ENCODE measurements at regions not wholly inside any gene's neighbourhood (a gene's known extent, or its start where the extent isn't known, plus 50 kb on each side); places are given as distances from the start of the nearest gene placed in this dataset.
"Not testable (repeated sequence)": the region's sequence is repeated elsewhere in the genome, so short reads cannot be mapped to it uniquely, and the experiment has no call there.

DNA sequence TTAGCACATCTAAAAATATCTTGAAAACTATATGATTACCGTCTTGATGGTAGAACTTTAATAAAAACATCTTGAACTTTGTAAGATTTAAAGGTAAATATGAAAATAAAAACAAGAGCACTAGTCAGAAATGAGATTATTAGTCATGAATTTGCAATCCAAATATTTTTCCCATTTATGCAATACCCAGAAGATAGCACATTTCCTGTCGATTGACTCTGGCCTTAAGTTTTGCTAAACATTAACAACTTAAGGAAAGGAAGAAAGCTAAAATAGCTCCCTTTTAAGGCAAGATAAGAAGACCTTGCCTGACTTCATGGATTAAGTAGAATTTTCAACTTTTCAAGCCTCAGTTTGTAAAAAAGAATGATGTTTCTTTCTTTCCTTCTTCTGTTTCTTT lies 1374.7 kb upstream of the RAG2 start:
- no peaks in the 10 kb centered on the region for H3K27me3 ChIP-seq
- WGBS, 5 donors = 29 to 40% (median 36%) methylated on average over 2 of the region's 2 CpGs
- H3K9me3 ChIP-seq = peaks cover 0 to 5% (median 0%) of the 10 kb centered on the region in 4 donors
- no peak overlapping the region for H3K4me3 ChIP-seq
- intact Hi-C loops (cut with DNase I; ENCODE audit: low total_unique reads) = no loop called here
- no peaks in the 10 kb centered on the region for H3K4me1 ChIP-seq
- no peak for DNase-seq
- H3K27ac ChIP-seq = no peak overlapping the region
- no peaks in the 10 kb centered on the region for H3K36me3 ChIP-seq
- no peak for TF ChIP-seq EP300 (IDR thresholded peaks at IDR 0.05)
- TF ChIP-seq, protein P1, sequence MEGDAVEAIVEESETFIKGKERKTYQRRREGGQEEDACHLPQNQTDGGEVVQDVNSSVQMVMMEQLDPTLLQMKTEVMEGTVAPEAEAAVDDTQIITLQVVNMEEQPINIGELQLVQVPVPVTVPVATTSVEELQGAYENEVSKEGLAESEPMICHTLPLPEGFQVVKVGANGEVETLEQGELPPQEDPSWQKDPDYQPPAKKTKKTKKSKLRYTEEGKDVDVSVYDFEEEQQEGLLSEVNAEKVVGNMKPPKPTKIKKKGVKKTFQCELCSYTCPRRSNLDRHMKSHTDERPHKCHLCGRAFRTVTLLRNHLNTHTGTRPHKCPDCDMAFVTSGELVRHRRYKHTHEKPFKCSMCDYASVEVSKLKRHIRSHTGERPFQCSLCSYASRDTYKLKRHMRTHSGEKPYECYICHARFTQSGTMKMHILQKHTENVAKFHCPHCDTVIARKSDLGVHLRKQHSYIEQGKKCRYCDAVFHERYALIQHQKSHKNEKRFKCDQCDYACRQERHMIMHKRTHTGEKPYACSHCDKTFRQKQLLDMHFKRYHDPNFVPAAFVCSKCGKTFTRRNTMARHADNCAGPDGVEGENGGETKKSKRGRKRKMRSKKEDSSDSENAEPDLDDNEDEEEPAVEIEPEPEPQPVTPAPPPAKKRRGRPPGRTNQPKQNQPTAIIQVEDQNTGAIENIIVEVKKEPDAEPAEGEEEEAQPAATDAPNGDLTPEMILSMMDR (IDR thresholded peaks at IDR 0.05) = no peak
- no peak for TF ChIP-seq POLR2AphosphoS5 (IDR thresholded peaks at IDR 0.05)
- TF ChIP-seq POLR2A (IDR thresholded peaks at IDR 0.05) = no peak

DNA sequence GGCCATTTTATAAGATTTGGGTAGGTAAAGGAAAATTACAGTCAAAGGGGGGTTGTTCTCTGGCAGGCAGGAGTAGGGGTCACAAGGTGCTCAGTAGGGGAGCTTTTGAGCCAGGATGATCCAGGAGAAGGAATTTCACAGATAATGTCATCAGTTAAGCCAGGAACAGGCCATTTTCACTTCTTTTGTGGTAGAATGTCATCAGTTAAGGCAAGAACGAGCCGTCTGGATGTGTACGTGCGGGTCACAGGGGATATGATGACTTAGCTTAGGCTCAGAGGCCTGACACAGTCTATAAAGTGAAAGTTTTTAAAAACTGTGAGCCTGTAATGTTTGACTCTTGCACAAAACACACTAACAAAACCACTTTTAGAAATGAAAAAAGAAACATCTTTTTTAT lies 1371.3 kb upstream of the RAG2 start:
- DNase-seq; H3K4me1 ChIP-seq; H3K4me3 ChIP-seq; intact Hi-C loops (cut with DNase I; ENCODE audit: low total_unique reads); H3K27ac ChIP-seq; H3K27me3 ChIP-seq; H3K36me3 ChIP-seq: not testable (repeated sequence)
- peaks cover 0 to 11% (median 0%) of the 10 kb centered on the region in 4 donors for H3K9me3 ChIP-seq
- 71 to 80% (median 73%) methylated on average over 4 of the region's 4 CpGs for WGBS, 5 donors

DNA sequence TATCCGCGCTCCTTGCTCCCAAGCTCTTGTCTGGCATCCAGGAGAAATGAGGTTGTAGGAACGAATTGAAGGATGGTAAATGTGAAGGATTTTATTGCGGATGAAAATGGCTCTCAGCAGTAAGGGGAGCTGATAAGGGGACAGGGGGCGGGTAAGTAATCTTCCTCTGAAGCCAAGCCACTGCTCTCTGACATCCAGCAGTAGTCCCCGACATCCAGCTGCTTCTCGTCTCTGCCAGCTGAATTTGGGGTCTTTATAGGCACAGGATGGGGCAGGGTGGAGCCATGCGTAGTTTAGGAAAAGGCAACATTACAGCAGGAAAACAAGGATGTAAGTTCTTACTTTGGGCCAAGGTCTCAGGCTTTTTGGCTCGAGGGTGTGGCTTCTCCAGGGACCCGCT lies 1370.1 kb upstream of the RAG2 start:
- peaks cover 0 to 11% (median 0%) of the 10 kb centered on the region in 4 donors for H3K9me3 ChIP-seq
- H3K4me1 ChIP-seq = no peaks in the 10 kb centered on the region
- H3K27me3 ChIP-seq = no peaks in the 10 kb centered on the region
- H3K4me3 ChIP-seq = no peak overlapping the region
- DNase-seq = no peak
- H3K36me3 ChIP-seq = no peaks in the 10 kb centered on the region
- no peak for TF ChIP-seq POLR2AphosphoS5 (IDR thresholded peaks at IDR 0.05)
- TF ChIP-seq EP300 (IDR thresholded peaks at IDR 0.05) = no peak
- TF ChIP-seq, protein P1 (IDR thresholded peaks at IDR 0.05) = no peak
- no peak for TF ChIP-seq POLR2A (IDR thresholded peaks at IDR 0.05)
- intact Hi-C loops (cut with DNase I; ENCODE audit: low total_unique reads) = no loop called here
- no peak overlapping the region for H3K27ac ChIP-seq
- 77 to 86% (median 81%) methylated on average over 10 of the region's 10 CpGs for WGBS, 5 donors

DNA sequence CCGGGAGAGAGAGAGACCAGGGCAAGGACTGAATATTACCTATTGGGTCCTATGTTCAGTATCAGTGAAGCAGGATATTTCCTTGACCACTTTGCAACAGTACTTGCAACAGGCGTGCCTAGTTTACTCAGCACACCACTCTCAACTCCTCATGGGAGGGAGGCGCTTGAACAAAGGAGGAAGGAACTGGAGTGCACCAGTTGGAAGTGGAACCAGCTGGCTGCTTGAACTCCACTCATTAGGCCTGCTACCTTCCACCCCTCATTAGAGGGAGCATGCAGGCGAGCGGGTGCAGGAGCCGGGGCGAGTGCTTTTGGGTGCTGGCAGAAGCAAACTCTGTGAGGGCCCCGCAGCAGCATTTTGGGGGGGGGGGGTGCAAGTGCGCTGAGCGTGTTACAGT lies 1369.6 kb upstream of the RAG2 start:
- intact Hi-C loops (cut with DNase I; ENCODE audit: low total_unique reads) = no loop called here
- Histone ChIP-seq H3K4me1 (no peaks in the 10 kb centered on the region), H3K4me3 (no peak overlapping the region), H3K9me3 (peaks cover 0 to 11% (median 0%) of the 10 kb centered on the region in 4 donors), H3K27ac (no peak overlapping the region), H3K36me3 (no peaks in the 10 kb centered on the region), H3K27me3 (no peaks in the 10 kb centered on the region)
- 88 to 95% (median 92%) methylated on average over 10 of the region's 10 CpGs for WGBS, 5 donors
- TF ChIP-seq POLR2A (IDR thresholded peaks at IDR 0.05) (no peak), EP300 (IDR thresholded peaks at IDR 0.05) (no peak), POLR2AphosphoS5 (IDR thresholded peaks at IDR 0.05) (no peak)
- TF ChIP-seq, protein P1 (IDR thresholded peaks at IDR 0.05) = no peak
- DNase-seq = no peak

DNA sequence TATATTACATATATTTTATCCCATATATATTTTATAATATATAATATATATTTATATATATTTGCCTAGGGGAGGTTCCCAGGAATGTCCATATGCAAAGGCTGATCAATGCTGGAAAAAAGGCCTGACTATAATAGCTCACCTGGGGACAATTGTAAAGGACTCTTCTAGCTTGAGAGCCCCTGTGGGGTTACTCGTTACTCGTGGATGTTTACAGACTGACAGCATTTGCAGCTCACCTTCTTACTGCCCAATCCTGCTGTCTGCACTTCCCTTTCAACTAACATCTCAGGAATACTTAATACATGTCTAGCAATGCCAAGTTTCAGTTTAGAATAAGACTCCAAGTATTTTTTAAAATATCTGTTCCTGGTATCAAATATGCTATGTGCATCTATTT lies 1365.4 kb upstream of the RAG2 start:
- H3K27me3 ChIP-seq = no peaks in the 10 kb centered on the region
- DNase-seq = no peak
- intact Hi-C loops (cut with DNase I; ENCODE audit: low total_unique reads) = no loop called here

More for the DNA sequence above, 1365.4 kb upstream of the RAG2 start:
- Histone ChIP-seq H3K4me1 (no peaks in the 10 kb centered on the region), H3K9me3 (peaks cover 0 to 20% (median 5%) of the 10 kb centered on the region in 4 donors), H3K27ac (no peak overlapping the region), H3K36me3 (no peaks in the 10 kb centered on the region), H3K4me3 (no peak overlapping the region)
- TF ChIP-seq POLR2A (IDR thresholded peaks at IDR 0.05) = no peak
- no peak for TF ChIP-seq POLR2AphosphoS5 (IDR thresholded peaks at IDR 0.05)
- TF ChIP-seq, protein P1 (IDR thresholded peaks at IDR 0.05) = no peak
- no peak for TF ChIP-seq EP300 (IDR thresholded peaks at IDR 0.05)
- 44 to 74% (median 55%) methylated on average over 2 of the region's 2 CpGs for WGBS, 5 donors

Data from stomach (tissue), 8 donors.